NCI-H2196 (cell line): ENCODE measurements at regions not wholly inside any gene's neighbourhood (a gene's known extent, or its start where the extent isn't known, plus 50 kb on each side); places are given as distances from the start of the nearest gene placed in this dataset.
"Not testable (repeated sequence)": the region's sequence is repeated elsewhere in the genome, so short reads cannot be mapped to it uniquely, and the experiment has no call there.

Experiments
- DNase-seq: peaks from one replicate; lab custom pipeline; 2025; ENCODE audit not compliant: unreplicated experiment; lab: John Stamatoyannopoulos, UW

- no peak for DNase-seq
Observed at GRCh38 chr4:24369507-24370029, 214.8 kb downstream of the DHX15 start.

- DNase-seq: no peak
Observed at GRCh38 chr4:24368801-24369200, 215.6 kb downstream of the DHX15 start.

GRCh38 chr4:24364852-24365251 lies 219.5 kb downstream of the DHX15 start:
- no peak for DNase-seq

- DNase-seq: no peak
Observed at GRCh38 chr4:24364249-24364648, 220.1 kb downstream of the DHX15 start.

GRCh38 chr4:24363751-24364150 lies 220.6 kb downstream of the DHX15 start:
- DNase-seq: no peak

GRCh38 chr4:24352112-24352511 lies 232.2 kb downstream of the DHX15 start:
- DNase-seq: no peak

GRCh38 chr4:24349168-24349996 lies 235.0 kb downstream of the DHX15 start:
- not testable (repeated sequence) for DNase-seq

GRCh38 chr4:24339260-24339659 lies 245.1 kb downstream of the DHX15 start:
- DNase-seq: no peak

GRCh38 chr4:24337451-24338190 lies 246.7 kb downstream of the DHX15 start:
- DNase-seq: no peak

- no peak for DNase-seq
Observed at GRCh38 chr4:24335616-24336015, 248.7 kb downstream of the DHX15 start.

GRCh38 chr4:24334906-24335305 lies 249.4 kb downstream of the DHX15 start:
- no peak for DNase-seq

- DNase-seq: no peak
Observed at GRCh38 chr4:24330573-24330972, 253.8 kb downstream of the DHX15 start.

- DNase-seq: no peak
Observed at GRCh38 chr4:24330172-24330571, 254.2 kb downstream of the DHX15 start.

GRCh38 chr4:24328711-24329110 lies 255.6 kb downstream of the DHX15 start:
- no peak for DNase-seq

GRCh38 chr4:24328310-24328709 lies 256.0 kb downstream of the DHX15 start:
- no peak for DNase-seq

GRCh38 chr4:24322995-24323394 lies 261.4 kb downstream of the DHX15 start:
- no peak for DNase-seq

- no peak for DNase-seq
Observed at GRCh38 chr4:24322511-24322910, 261.8 kb downstream of the DHX15 start.

GRCh38 chr4:24321616-24322015 lies 262.7 kb downstream of the DHX15 start:
- no peak for DNase-seq

GRCh38 chr4:24321131-24321530 lies 263.2 kb downstream of the DHX15 start:
- no peak for DNase-seq

- no peak for DNase-seq
Observed at GRCh38 chr4:24319387-24319786, 265.0 kb downstream of the DHX15 start.

GRCh38 chr4:24315056-24315455 lies 269.3 kb downstream of the DHX15 start:
- no peak for DNase-seq

GRCh38 chr4:24312261-24312913 lies 272.0 kb downstream of the DHX15 start:
- no peak for DNase-seq
